HG02938 (cell line): ENCODE measurements at regions not wholly inside any gene's neighbourhood (a gene's known extent, or its start where the extent isn't known, plus 50 kb on each side); places are given as distances from the start of the nearest gene placed in this dataset.

Experiments
- ATAC-seq: cut with Tn5 transposase; IDR thresholded peaks from one replicate; pipeline ENCODE4 v1.9.1; 2021; ENCODE audit warnings: mild to moderate bottlenecking, moderate library complexity; ENCODE audit not compliant: unreplicated experiment

- ATAC-seq: no peak
Observed at GRCh38 chr18:61047794-61048193, 285.4 kb upstream of the CDH20 start.

GRCh38 chr18:61057443-61057842 is 275.8 kb upstream of the CDH20 start:
- no peak for ATAC-seq

- ATAC-seq: no peak
Observed at GRCh38 chr18:61062258-61062657, 271.0 kb upstream of the CDH20 start.

GRCh38 chr18:61064911-61065310 is 268.3 kb upstream of the CDH20 start:
- ATAC-seq: no peak

GRCh38 chr18:61076986-61077385 is 256.2 kb upstream of the CDH20 start:
- no peak for ATAC-seq

GRCh38 chr18:61079714-61080113 is 253.5 kb upstream of the CDH20 start:
- no peak for ATAC-seq

GRCh38 chr18:61080954-61081528 is 252.2 kb upstream of the CDH20 start:
- ATAC-seq: no peak

GRCh38 chr18:61082976-61083630 is 250.1 kb upstream of the CDH20 start:
- no peak for ATAC-seq

GRCh38 chr18:61085036-61085435 is 248.2 kb upstream of the CDH20 start:
- ATAC-seq: no peak

- no peak for ATAC-seq
Observed at GRCh38 chr18:61085761-61086160, 247.5 kb upstream of the CDH20 start.

GRCh38 chr18:61086657-61087056 is 246.6 kb upstream of the CDH20 start:
- no peak for ATAC-seq

GRCh38 chr18:61091379-61091778 is 241.9 kb upstream of the CDH20 start:
- no peak for ATAC-seq

- ATAC-seq: no peak
Observed at GRCh38 chr18:61093965-61094364, 239.3 kb upstream of the CDH20 start.

- no peak for ATAC-seq
Observed at GRCh38 chr18:61096226-61096625, 237.0 kb upstream of the CDH20 start.

- ATAC-seq: no peak
Observed at GRCh38 chr18:61107113-61107512, 226.1 kb upstream of the CDH20 start.

- ATAC-seq: no peak
Observed at GRCh38 chr18:61108706-61109105, 224.5 kb upstream of the CDH20 start.

- no peak for ATAC-seq
Observed at GRCh38 chr18:61123309-61123708, 209.9 kb upstream of the CDH20 start.

GRCh38 chr18:61127714-61128467 is 205.3 kb upstream of the CDH20 start:
- ATAC-seq: no peak

GRCh38 chr18:61129001-61129400 is 204.2 kb upstream of the CDH20 start:
- no peak for ATAC-seq

GRCh38 chr18:61132031-61132430 is 201.2 kb upstream of the CDH20 start:
- ATAC-seq: no peak

- ATAC-seq: no peak
Observed at GRCh38 chr18:61133783-61134182, 199.4 kb upstream of the CDH20 start.

GRCh38 chr18:61136711-61137251 is 196.4 kb upstream of the CDH20 start:
- ATAC-seq: no peak
